Panc1 (cell line): ENCODE measurements at regions not wholly inside any gene's neighbourhood (a gene's known extent, or its start where the extent isn't known, plus 50 kb on each side); places are given as distances from the start of the nearest gene placed in this dataset.

Experiments used
- ATAC-seq: fragments of 200-7000 bp; cut with Tn5 transposase; 2 replicates; pipeline ENCODE4 v1.9.1; 2020; ENCODE audit warnings: mild to moderate bottlenecking, moderate library complexity
- BruUV-seq: library from RNA; stranded (reverse); fragments of 400-500 nt; replicated peaks from 2 replicates; lab custom pipeline; 2021; lab: Mats Ljungman, UMichigan
- CTCF ChIA-PET: fragments of 300-600 bp; sonication (Branson Sonifier 250); formaldehyde crosslinking; loops from one replicate; lab custom pipeline; 2022; ENCODE audit warnings: antibody characterized with exemption; lab: Charles Lee
- POLR2A ChIA-PET: fragments of 300-600 bp; sonication (Branson Sonifier 250); formaldehyde crosslinking; loops from one replicate; lab custom pipeline; 2022; ENCODE audit warnings: antibody characterized with exemption; lab: Charles Lee
- DNase-seq: peaks from one replicate; pipeline ENCODE4 v3.0.0-alpha.2; 2010; ENCODE audit warnings: low read depth, low spot score
- H3K27ac ChIP-seq: 2 replicates; pipeline ENCODE4 v1.5.1; 2011; ENCODE audit warnings: mild to moderate bottlenecking, low read length, inconsistent platforms
- H3K27me3 ChIP-seq: fragments of 200-500 bp; sonication (Bioruptor generic); 2 replicates; pipeline ENCODE4 v1.6.0; 2014; ENCODE audit warnings: low read length, inconsistent platforms; ENCODE audit not compliant: control insufficient read depth, insufficient read depth
- H3K36me3 ChIP-seq: fragments of 200-500 bp; sonication (Bioruptor generic); 2 replicates; pipeline ENCODE4 v1.5.1; 2014; ENCODE audit warnings: inconsistent platforms, mild to moderate bottlenecking, low read length, moderate library complexity; ENCODE audit not compliant: control insufficient read depth, insufficient read depth
- H3K4me1 ChIP-seq: 2 replicates; pipeline ENCODE4 v1.5.1; 2011; ENCODE audit warnings: inconsistent platforms, mild to moderate bottlenecking, low read length, moderate library complexity; ENCODE audit not compliant: control insufficient read depth, insufficient read depth
- H3K4me3 ChIP-seq, 2 experiments: 2 replicates each; pipeline ENCODE4 v1.5.1; 2011 to 2012; ENCODE audit warnings: low read depth in 2 of 2, low read length in 2 of 2, mild to moderate bottlenecking in 2 of 2, inconsistent platforms in 1 of 2, moderate library complexity in 1 of 2
- H3K9me3 ChIP-seq: fragments of 200-500 bp; sonication (Bioruptor generic); 2 replicates; pipeline ENCODE4 v1.5.1; 2014; ENCODE audit warnings: low read depth, mild to moderate bottlenecking, inconsistent platforms, low read length, moderate library complexity; ENCODE audit not compliant: control insufficient read depth, insufficient read depth
- CTCF ChIP-seq: fragments of 450-650 bp; IDR thresholded peaks from 2 replicates; pipeline ENCODE4 v1.5.1; 2017; ENCODE audit warnings: mild to moderate bottlenecking
- POLR2AphosphoS5 ChIP-seq: IDR thresholded peaks from 2 replicates; pipeline ENCODE4 v1.6.1; 2012; ENCODE audit warnings: mild to moderate bottlenecking, low read depth, low read length, moderate library complexity
- REST ChIP-seq, 2 experiments: IDR thresholded peaks; 2 replicates each; pipeline ENCODE4 v1.6.1; 2011 to 2012; ENCODE audit warnings: low read depth in 2 of 2, control low read depth in 1 of 2, low read length in 1 of 2, mild to moderate bottlenecking in 1 of 2, moderate library complexity in 1 of 2; ENCODE audit not compliant: insufficient read depth in 1 of 2
- SIN3A ChIP-seq: IDR thresholded peaks from 2 replicates; pipeline ENCODE4 v1.6.1; 2012; ENCODE audit warnings: low read depth, mild to moderate bottlenecking, low read length, moderate library complexity, borderline replicate concordance; ENCODE audit not compliant: insufficient read depth
- TCF7L2 ChIP-seq: IDR thresholded peaks from 2 replicates; pipeline ENCODE4 v1.6.1; 2011; ENCODE audit warnings: mild to moderate bottlenecking, low read depth, low read length, inconsistent platforms
- in situ Hi-C: cut with HindIII; loops from 2 replicates; pipeline ENCODE4 v1.10.0; 2016; ENCODE audit warnings: low sequenced_read_pairs, low pct_unique_long_range_greater_than_20kb
- intact Hi-C: fragments of 100-400 bp; cut with micrococcal nuclease; formaldehyde crosslinking; loops from one replicate; pipeline ENCODE4 v1.10.0; 2022; ENCODE audit not compliant: unreplicated experiment

DNA sequence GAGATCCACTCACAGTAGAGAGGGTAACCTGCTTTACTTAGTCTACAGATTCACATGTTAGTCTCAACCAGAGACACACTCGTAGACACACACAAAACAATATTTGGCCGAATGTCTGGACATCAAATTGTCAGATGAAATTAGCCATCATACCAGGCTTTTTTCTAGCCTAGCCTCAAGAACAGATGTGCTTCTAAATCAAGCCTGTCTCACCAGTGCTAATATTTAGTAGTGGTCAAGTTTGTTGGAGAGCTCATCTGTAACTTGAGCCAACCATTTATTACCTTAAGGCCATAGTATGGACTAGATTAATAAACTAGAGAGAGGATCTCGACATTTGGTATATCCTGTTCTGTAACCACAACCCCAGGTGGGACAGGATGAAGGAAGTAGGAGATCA lies 1118.8 kb upstream of the MAP3K7 start:
- Histone ChIP-seq H3K27ac (no peak overlapping the region), H3K36me3 (no peaks in the 10 kb centered on the region), H3K9me3 (no peaks in the 10 kb centered on the region), H3K4me3 (no peak overlapping the region), H3K27me3 (no peaks in the 10 kb centered on the region), H3K4me1 (no peaks in the 10 kb centered on the region)
- DNase-seq (no peak), ATAC-seq (no peak)
- ChIA-PET POLR2A (no interaction called here), CTCF (no interaction called here)
- intact Hi-C loops (no loop called here), in situ Hi-C loops (no loop called here)
- BruUV-seq: no TSS peak
- no peak for TF ChIP-seq POLR2AphosphoS5

DNA sequence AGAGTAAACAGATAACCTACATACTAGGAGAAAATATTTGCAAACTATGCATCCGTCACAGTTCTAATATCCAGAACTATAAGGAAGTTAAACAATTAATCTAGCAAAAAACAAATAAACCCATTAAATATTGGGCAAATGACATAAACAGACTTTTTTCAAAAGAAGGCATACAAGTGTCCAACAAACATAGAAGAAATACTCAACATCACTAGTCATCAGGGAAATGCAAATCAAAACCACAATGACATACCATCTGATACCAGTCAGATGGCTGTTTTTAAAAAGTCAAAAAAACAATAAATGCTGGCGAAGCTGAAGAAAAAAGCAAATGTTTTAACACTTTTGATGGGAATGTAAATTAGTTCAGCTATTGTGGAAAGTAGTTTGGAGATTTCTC lies 1117.7 kb upstream of the MAP3K7 start:
- TF ChIP-seq REST (IDR thresholded peaks at IDR 0.05; ENCODE audit: insufficient read depth in 1 of 2, low read depth in 2 of 2, low read length in 1 of 2): no peak
- no peak for TF ChIP-seq TCF7L2
- TF ChIP-seq SIN3A: no peak
- no peak for TF ChIP-seq CTCF
- TF ChIP-seq POLR2AphosphoS5: no peak
- ATAC-seq (no peak), DNase-seq (no peak)
- no peak overlapping the region for H3K4me3 ChIP-seq
- H3K27ac ChIP-seq: no peak overlapping the region
- CTCF ChIA-PET: no interaction called here
- POLR2A ChIA-PET: no interaction called here
- no peaks in the 10 kb centered on the region for H3K9me3 ChIP-seq
- BruUV-seq: no TSS peak
- in situ Hi-C loops: no loop called here
- no peaks in the 10 kb centered on the region for H3K36me3 ChIP-seq
- no peaks in the 10 kb centered on the region for H3K27me3 ChIP-seq
- intact Hi-C loops: no loop called here
- no peaks in the 10 kb centered on the region for H3K4me1 ChIP-seq

- no TSS peak for BruUV-seq
- in situ Hi-C loops: no loop called here
- no peak overlapping the region for H3K27ac ChIP-seq
- ChIA-PET CTCF (no interaction called here), POLR2A (no interaction called here)
- no peaks in the 10 kb centered on the region for H3K4me1 ChIP-seq
- H3K27me3 ChIP-seq: no peaks in the 10 kb centered on the region
- DNase-seq (peak; percentile 64), ATAC-seq (peak; percentile 65)
- TF ChIP-seq TCF7L2: no peak
- TF ChIP-seq SIN3A: no peak
- TF ChIP-seq POLR2AphosphoS5: no peak
- no peak for TF ChIP-seq REST (IDR thresholded peaks at IDR 0.05; ENCODE audit: insufficient read depth in 1 of 2, low read depth in 2 of 2, low read length in 1 of 2)
- TF ChIP-seq CTCF: no peak
- intact Hi-C loops: no loop called here
- no peaks in the 10 kb centered on the region for H3K9me3 ChIP-seq
- no peaks in the 10 kb centered on the region for H3K36me3 ChIP-seq
- H3K4me3 ChIP-seq: no peak overlapping the region
Observed at GRCh38 chr6:91697010-91697695, 1110.3 kb upstream of the MAP3K7 start.
